LNCaP clone FGC (cell line): ENCODE measurements at regions not wholly inside any gene's neighbourhood (a gene's known extent, or its start where the extent isn't known, plus 50 kb on each side); places are given as distances from the start of the nearest gene placed in this dataset.

Source experiments
- DNase-seq: peaks from one replicate; pipeline ENCODE4 v3.0.0-alpha.2; 2011; ENCODE audit warnings: low read depth
- H3K4me3 ChIP-seq: 2 replicates; pipeline ENCODE4 v1.5.1; 2011; ENCODE audit warnings: mild to moderate bottlenecking, low read depth, low read length, control low read depth
- TF ChIP-seq, protein P1 (sequence below): IDR thresholded peaks from 2 replicates; pipeline ENCODE4 v1.5.1; 2012; ENCODE audit warnings: mild to moderate bottlenecking; ENCODE audit not compliant: control insufficient read depth, insufficient read depth; ENCODE audit errors: extremely low read depth

DNA sequence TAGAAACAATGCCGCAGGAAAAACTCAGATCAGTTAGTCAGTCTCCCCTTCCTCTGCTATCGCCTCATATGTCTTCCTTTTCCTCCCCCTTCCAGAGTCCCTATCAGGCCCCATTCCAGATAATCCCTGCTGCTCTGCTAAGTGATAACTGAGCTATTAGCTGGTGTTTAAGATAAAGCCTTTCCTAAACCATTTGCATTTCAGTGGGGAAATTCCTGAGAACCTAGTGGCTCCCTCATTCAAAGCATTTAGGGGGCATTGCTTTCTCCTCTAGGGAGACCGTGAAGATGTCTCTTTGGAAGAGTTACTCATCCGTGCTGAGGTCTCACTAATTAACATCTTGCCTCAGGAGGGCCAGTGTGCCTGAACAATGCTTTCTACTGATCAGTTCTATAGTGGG lies 401.6 kb downstream of the NPIPA7 start:
- no peak overlapping the region for H3K4me3 ChIP-seq
- TF ChIP-seq, protein P1, sequence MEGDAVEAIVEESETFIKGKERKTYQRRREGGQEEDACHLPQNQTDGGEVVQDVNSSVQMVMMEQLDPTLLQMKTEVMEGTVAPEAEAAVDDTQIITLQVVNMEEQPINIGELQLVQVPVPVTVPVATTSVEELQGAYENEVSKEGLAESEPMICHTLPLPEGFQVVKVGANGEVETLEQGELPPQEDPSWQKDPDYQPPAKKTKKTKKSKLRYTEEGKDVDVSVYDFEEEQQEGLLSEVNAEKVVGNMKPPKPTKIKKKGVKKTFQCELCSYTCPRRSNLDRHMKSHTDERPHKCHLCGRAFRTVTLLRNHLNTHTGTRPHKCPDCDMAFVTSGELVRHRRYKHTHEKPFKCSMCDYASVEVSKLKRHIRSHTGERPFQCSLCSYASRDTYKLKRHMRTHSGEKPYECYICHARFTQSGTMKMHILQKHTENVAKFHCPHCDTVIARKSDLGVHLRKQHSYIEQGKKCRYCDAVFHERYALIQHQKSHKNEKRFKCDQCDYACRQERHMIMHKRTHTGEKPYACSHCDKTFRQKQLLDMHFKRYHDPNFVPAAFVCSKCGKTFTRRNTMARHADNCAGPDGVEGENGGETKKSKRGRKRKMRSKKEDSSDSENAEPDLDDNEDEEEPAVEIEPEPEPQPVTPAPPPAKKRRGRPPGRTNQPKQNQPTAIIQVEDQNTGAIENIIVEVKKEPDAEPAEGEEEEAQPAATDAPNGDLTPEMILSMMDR, result no peak
- no peak for DNase-seq

DNA sequence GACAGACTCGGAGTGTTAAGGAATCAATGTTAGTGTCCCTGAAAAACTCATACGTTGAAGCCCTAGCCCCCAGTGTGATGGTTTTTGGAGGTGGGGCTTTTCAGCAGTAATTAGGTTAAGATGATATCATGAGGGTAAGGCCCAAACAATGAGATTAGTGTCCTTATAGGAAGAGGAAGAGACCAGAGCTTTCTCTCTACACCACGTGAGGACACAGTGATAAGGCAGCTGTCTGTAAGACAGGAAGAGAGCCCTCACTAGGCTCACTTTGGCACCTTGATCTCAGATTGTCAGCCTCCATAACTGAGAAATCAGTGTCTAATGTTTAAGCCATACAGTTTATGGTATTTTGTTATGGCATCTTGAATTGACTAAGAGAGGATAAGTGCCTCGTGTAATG lies 403.2 kb downstream of the NPIPA7 start:
- no peak for DNase-seq
- TF ChIP-seq, protein P1, result no peak
- H3K4me3 ChIP-seq, result no peak overlapping the region

DNA sequence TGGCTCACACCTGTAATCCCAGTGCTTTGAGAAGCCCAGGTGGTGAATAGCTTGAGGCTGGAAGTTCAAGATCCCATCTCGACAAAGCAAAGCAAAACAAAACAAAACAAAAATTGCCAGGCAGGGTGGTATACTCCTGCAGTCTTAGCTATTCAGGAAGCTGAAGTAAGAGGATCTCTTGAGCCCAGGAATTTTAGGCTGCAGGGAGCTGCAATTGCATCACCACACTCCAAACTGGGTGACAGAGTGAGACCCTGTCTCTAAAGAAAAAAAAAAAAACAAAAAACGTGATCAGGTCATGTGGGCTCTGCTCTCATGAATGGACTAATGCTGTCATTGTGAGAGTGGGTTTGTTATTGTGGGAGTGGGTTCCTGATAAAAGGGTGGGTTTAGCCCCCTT lies 409.1 kb downstream of the NPIPA7 start:
- no peak overlapping the region for H3K4me3 ChIP-seq
- TF ChIP-seq, protein P1, result no peak
- DNase-seq, result no peak

DNA sequence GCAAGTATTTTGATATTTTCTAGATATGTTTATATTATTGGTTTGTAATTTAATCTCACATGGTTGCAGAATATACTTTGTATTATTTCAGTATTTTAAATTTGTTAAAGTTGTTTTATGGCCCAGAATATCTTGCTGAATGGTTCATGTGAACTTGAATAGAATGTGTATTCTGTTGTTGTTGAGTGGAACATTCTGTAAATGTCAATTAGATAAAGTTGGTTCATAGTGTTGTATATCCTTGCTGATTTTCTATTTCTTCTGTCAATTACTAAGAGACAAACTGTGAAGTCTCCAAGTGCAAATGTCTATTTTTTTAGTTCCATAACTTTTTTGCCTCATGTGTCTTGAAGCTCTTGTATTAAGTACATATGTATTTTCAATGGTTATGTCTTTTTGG lies 411.7 kb downstream of the NPIPA7 start:
- no peak overlapping the region for H3K4me3 ChIP-seq
- TF ChIP-seq, protein P1, result no peak
- no peak for DNase-seq

DNA sequence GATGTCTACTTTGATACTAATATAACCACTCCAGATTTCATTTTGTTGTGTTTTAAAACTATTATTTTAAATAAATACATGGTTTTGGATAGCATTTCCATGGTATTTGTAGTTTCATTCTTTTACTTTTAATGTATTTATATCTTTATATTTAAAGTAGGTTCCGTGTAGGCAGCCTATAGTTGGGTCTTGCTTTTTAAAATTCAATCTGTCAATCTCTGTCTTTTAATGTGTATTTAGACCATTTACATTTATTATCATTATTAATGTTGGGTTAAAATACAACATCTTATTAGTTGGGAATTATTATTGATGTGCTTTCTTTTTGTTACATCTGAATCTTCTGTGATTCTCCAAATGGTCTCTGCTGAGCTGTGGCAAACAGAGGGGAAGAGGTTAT lies 412.1 kb downstream of the NPIPA7 start:
- no peak overlapping the region for H3K4me3 ChIP-seq
- TF ChIP-seq, protein P1, result no peak
- no peak for DNase-seq

DNA sequence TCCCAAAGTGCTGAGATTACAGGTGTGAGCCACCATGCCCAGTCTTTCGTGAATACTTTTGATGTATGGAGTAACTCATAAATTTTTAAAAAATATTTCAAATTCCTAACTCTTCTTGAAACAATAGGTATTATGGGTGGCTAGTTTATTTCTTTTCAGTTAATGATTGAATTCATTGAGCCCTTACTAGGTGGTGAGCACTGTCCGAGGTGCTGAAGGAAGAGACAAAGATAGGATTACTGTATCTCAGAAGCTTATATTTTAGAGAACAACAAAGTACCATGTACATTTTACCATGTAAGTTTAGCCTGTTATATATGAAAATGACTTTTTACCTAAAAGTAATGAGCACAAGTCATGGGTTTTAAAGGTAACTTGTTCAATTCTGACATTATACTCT lies 418.3 kb downstream of the NPIPA7 start:
- DNase-seq, result no peak
- no peak overlapping the region for H3K4me3 ChIP-seq
- TF ChIP-seq, protein P1, result no peak

DNA sequence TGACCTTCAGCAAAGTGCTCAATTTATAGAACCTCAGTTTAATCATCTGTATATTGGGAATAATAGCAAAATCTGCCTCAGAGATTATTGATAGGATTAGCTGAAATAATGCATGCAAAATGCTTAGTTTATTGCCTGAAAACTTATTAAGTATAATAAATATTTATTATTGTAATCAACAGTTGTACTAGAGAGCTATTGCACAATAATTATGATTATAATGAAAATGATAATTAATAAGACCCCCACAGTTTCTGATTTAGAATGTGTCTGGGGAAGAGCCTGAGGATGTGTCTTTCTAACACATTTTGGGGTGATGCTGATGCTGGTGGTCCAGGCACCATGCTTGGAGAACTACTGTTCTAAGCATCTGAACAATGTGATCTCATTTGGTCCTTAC lies 419.6 kb downstream of the NPIPA7 start:
- TF ChIP-seq, protein P1, result no peak
- DNase-seq, result no peak
- no peak overlapping the region for H3K4me3 ChIP-seq
